ENCODE measurements at regions not wholly inside any gene's neighbourhood (a gene's known extent, or its start where the extent isn't known, plus 50 kb on each side); places are given as distances from the start of the nearest gene placed in this dataset.

DNA sequence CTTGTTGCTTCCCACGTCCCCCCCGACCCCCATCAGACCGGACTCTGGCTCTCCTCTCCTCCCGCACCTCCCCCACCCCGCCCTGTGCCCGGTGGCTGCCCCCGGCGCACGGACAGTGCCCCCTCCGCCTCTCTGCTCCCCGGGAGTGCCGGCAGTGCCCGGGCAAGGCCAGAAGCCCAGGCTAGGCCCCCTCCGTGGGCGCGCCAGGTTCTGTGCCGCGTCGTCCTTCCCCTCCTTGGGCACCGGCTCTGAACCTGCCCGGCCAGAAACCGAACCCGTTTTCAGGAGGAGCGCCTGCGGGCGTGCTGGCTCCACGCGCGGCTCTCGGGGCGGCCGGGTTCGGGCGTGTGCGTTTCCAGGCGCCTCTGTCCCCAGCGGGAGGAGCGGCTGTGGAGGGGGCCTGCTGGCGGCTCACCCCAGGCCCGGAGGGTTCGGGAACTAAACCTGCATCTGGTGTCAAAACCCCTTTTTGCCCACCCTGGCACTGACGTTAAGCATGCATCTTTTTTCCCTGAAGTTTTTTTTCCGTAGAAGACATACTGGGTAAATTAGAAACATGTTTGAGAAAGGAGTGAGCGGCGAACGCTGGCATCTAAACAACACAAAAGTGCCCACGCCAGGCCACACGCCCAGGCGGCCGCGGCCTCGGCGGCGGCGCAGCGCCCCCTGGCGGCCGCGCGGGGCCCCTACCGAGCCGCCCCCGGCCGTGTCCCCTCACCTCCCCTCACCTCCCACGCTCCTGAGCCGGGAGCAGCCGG, 123.9 kb upstream of the SLC1A4 start:
- peak; percentile 71 for DNase-seq (ENCODE audit: low read depth, low spot score)
- BruUV-seq (replicated peaks), result no TSS peak
- Histone ChIP-seq H3K4me3 (replicated peaks in 1 of 3; ENCODE audit: insufficient read depth in 1 of 3, low read depth in 1 of 3, low read length in 3 of 3) (peak overlapping the region; percentile 42 to 46 (median 44)), H3K4me1 (ENCODE audit: control insufficient read depth, extremely low read depth, insufficient read depth, low read length) (peaks cover 6% of the 10 kb centered on the region), H3K27ac (ENCODE audit: insufficient read depth, low read depth, low read length) (peak overlapping the region; percentile 66), H3K9me3 (replicated peaks; ENCODE audit: control insufficient read depth, insufficient read depth, low read length) (no peaks in the 10 kb centered on the region), H3K79me2 (ENCODE audit: control insufficient read depth, insufficient read depth, low read length) (no peaks in the 10 kb centered on the region), H3K4me2 (ENCODE audit: insufficient read depth, low read length) (peak overlapping the region; percentile 76), H4K20me1 (replicated peaks; ENCODE audit: control insufficient read depth, extremely low read depth, insufficient read depth, low read length) (no peaks in the 10 kb centered on the region), H3K9ac (replicated peaks; ENCODE audit: extremely low read depth, insufficient read depth, low read length) (peak overlapping the region; percentile 79), H3K36me3 (ENCODE audit: control insufficient read depth in 2 of 2, extremely low read depth in 1 of 2, insufficient read depth in 2 of 2, low read length in 2 of 2) (no peaks in the 10 kb centered on the region), H3K27me3 (ENCODE audit: control insufficient read depth in 2 of 2, insufficient read depth in 2 of 2, low read length in 2 of 2) (no peaks in the 10 kb centered on the region), H2AFZ (ENCODE audit: low read depth, low read length) (peak overlapping the region; percentile 87), H3K9me1 (replicated peaks; ENCODE audit: control insufficient read depth, extremely low read depth, insufficient read depth, low read length) (no peaks in the 10 kb centered on the region)
- CTCF ChIA-PET, result interaction anchor here (0.8 to 7.9 kb wide), 12 partner anchors 15 to 278 kb away, joined by 3 to 105 read pairs (median 6); partner anchors contain the start of gene SERTAD2
- no peak for TF ChIP-seq POLR2A (IDR thresholded peaks at IDR 0.05; ENCODE audit: low read depth, low read length)
- peak; percentile 43 to 94 for TF ChIP-seq CTCF (IDR thresholded peaks at IDR 0.05; ENCODE audit: extremely low read depth in 1 of 2, insufficient read depth in 1 of 2, low read depth in 1 of 2, low read length in 2 of 2)
- POLR2A ChIA-PET, result interaction anchor here (0.7 to 1.2 kb wide), 4 partner anchors 115 to 247 kb away, joined by 3 to 6 read pairs (median 4); partner anchors contain the start of gene SERTAD2
- dilution Hi-C loops (cut with MboI; ENCODE audit: extremely low pct_ligation_motif_present, low sequenced_read_pairs), result no loop called here
- intact Hi-C loops (cut with micrococcal nuclease), result loop anchor here (1.0 to 5.0 kb wide), 9 partner anchors 34 to 534 kb away; partner anchors contain the start of gene AFTPH
- peak; percentile 88 for FAIRE-seq

- Histone ChIP-seq H3K4me3 (replicated peaks in 1 of 3; ENCODE audit: insufficient read depth in 1 of 3, low read depth in 1 of 3, low read length in 3 of 3) (no peak overlapping the region), H3K4me1 (ENCODE audit: control insufficient read depth, extremely low read depth, insufficient read depth, low read length) (peaks cover 6% of the 10 kb centered on the region), H3K9ac (replicated peaks; ENCODE audit: extremely low read depth, insufficient read depth, low read length) (no peak overlapping the region), H3K27me3 (ENCODE audit: control insufficient read depth in 2 of 2, insufficient read depth in 2 of 2, low read length in 2 of 2) (no peaks in the 10 kb centered on the region), H3K27ac (ENCODE audit: insufficient read depth, low read depth, low read length) (no peak overlapping the region), H3K9me1 (replicated peaks; ENCODE audit: control insufficient read depth, extremely low read depth, insufficient read depth, low read length) (no peaks in the 10 kb centered on the region), H3K9me3 (replicated peaks; ENCODE audit: control insufficient read depth, insufficient read depth, low read length) (no peaks in the 10 kb centered on the region), H3K36me3 (ENCODE audit: control insufficient read depth in 2 of 2, extremely low read depth in 1 of 2, insufficient read depth in 2 of 2, low read length in 2 of 2) (no peaks in the 10 kb centered on the region), H3K4me2 (ENCODE audit: insufficient read depth, low read length) (no peak overlapping the region), H2AFZ (ENCODE audit: low read depth, low read length) (peak overlapping the region; percentile 76), H3K79me2 (ENCODE audit: control insufficient read depth, insufficient read depth, low read length) (no peaks in the 10 kb centered on the region), H4K20me1 (replicated peaks; ENCODE audit: control insufficient read depth, extremely low read depth, insufficient read depth, low read length) (no peaks in the 10 kb centered on the region)
- DNase-seq (ENCODE audit: low read depth, low spot score) (no peak), FAIRE-seq (no peak)
- no TSS peak for BruUV-seq (replicated peaks)
- ChIA-PET CTCF (interaction anchor here (1.2 to 4.1 kb wide), 7 partner anchors 98 to 343 kb away, joined by 3 to 73 read pairs (median 11); partner anchors contain the start of gene SERTAD2), POLR2A (no interaction called here)
- intact Hi-C loops (cut with micrococcal nuclease), result loop anchor here (1.0 to 5.0 kb wide), 9 partner anchors 35 to 535 kb away; partner anchors contain the start of gene AFTPH
- dilution Hi-C loops (cut with MboI; ENCODE audit: extremely low pct_ligation_motif_present, low sequenced_read_pairs), result no loop called here
- TF ChIP-seq MYC (IDR thresholded peaks at IDR 0.05; ENCODE audit: low read depth, low read length), result no peak
- no peak for TF ChIP-seq CTCF (IDR thresholded peaks at IDR 0.05; ENCODE audit: extremely low read depth in 1 of 2, insufficient read depth in 1 of 2, low read depth in 1 of 2, low read length in 2 of 2)
- TF ChIP-seq GATA2 (IDR thresholded peaks at IDR 0.05; ENCODE audit: insufficient read depth, insufficient read length, low read depth, low read length), result no peak
- TF ChIP-seq FOS (IDR thresholded peaks at IDR 0.05; ENCODE audit: borderline replicate concordance, insufficient read depth, low read length), result no peak
- no peak for TF ChIP-seq POLR2AphosphoS5 (IDR thresholded peaks at IDR 0.05; ENCODE audit: insufficient read depth, low read depth, low read length)
- TF ChIP-seq MAX (IDR thresholded peaks at IDR 0.05; ENCODE audit: insufficient read depth, insufficient read length), result no peak
- TF ChIP-seq JUN (IDR thresholded peaks at IDR 0.05; ENCODE audit: borderline replicate concordance, insufficient read depth, insufficient read length, low read depth), result no peak
- TF ChIP-seq EZH2 (IDR thresholded peaks at IDR 0.05; ENCODE audit: borderline replicate concordance, low read depth, low read length, severe bottlenecking), result no peak
- TF ChIP-seq POLR2A (IDR thresholded peaks at IDR 0.05; ENCODE audit: low read depth, low read length), result no peak
Observed at GRCh38 chr2:64865831-64866345, 123.3 kb upstream of the SLC1A4 start.

All from endothelial cell of umbilical vein (primary cell).